MM.1S (cell line): ENCODE measurements at regions not wholly inside any gene's neighbourhood (a gene's known extent, or its start where the extent isn't known, plus 50 kb on each side); places are given as distances from the start of the nearest gene placed in this dataset.

Experiments
- DNase-seq: peaks from one replicate; pipeline ENCODE4 v3.0.0-alpha.2; 2015
- H2AFZ ChIP-seq: fragments of 300-600 bp; sonication (generic); 2 replicates; pipeline ENCODE4 v1.6.0; 2016; ENCODE audit warnings: antibody characterized with exemption, low read length
- H3F3A ChIP-seq: fragments of 300-600 bp; sonication (generic); 2 replicates; pipeline ENCODE4 v1.6.1; 2016; ENCODE audit warnings: mild to moderate bottlenecking, antibody characterized with exemption, low read length, moderate library complexity, mixed read lengths; ENCODE audit not compliant: insufficient read depth
- H3K27ac ChIP-seq: fragments of 300-600 bp; sonication (generic); 2 replicates; pipeline ENCODE4 v1.5.1; 2016; ENCODE audit warnings: mild to moderate bottlenecking, low read length
- H3K27me3 ChIP-seq: fragments of 300-600 bp; sonication (generic); replicated peaks from 2 replicates; pipeline ENCODE4 v1.6.0; 2016; ENCODE audit warnings: low read length; ENCODE audit not compliant: insufficient read depth
- H3K36me3 ChIP-seq: fragments of 300-600 bp; sonication (generic); replicated peaks from 2 replicates; pipeline ENCODE4 v1.6.1; 2016; ENCODE audit warnings: mild to moderate bottlenecking, low read length, mixed read lengths; ENCODE audit not compliant: insufficient read depth
- H3K4me1 ChIP-seq: fragments of 300-600 bp; sonication (generic); 2 replicates; pipeline ENCODE4 v1.6.1; 2016; ENCODE audit warnings: low read length, mixed read lengths
- H3K4me2 ChIP-seq: fragments of 300-600 bp; sonication (generic); 2 replicates; pipeline ENCODE4 v1.6.0; 2016; ENCODE audit warnings: low read depth, low read length
- H3K4me3 ChIP-seq: fragments of 300-600 bp; sonication (generic); 2 replicates; pipeline ENCODE4 v1.5.1; 2016; ENCODE audit warnings: low read length, mixed read lengths
- H3K79me2 ChIP-seq: fragments of 300-600 bp; sonication (generic); 2 replicates; pipeline ENCODE4 v1.6.1; 2016; ENCODE audit warnings: mixed run types, low read length, mixed read lengths
- H3K9ac ChIP-seq: fragments of 300-600 bp; sonication (generic); 2 replicates; pipeline ENCODE4 v1.6.1; 2016; ENCODE audit warnings: low read length, mixed read lengths
- H3K9me2 ChIP-seq: fragments of 300-600 bp; sonication (generic); replicated peaks from 2 replicates; pipeline ENCODE4 v1.6.1; 2016; ENCODE audit warnings: mild to moderate bottlenecking, low read length, mixed read lengths; ENCODE audit not compliant: insufficient read depth
- H3K9me3 ChIP-seq: fragments of 300-600 bp; sonication (generic); replicated peaks from 2 replicates; pipeline ENCODE4 v1.6.1; 2016; ENCODE audit warnings: mild to moderate bottlenecking, low read length, mixed read lengths; ENCODE audit not compliant: insufficient read depth
- H4K20me1 ChIP-seq: fragments of 300-600 bp; sonication (generic); 2 replicates; pipeline ENCODE4 v1.6.1; 2016; ENCODE audit warnings: mild to moderate bottlenecking, low read length, moderate library complexity, mixed read lengths; ENCODE audit not compliant: insufficient read depth
- EZH2 ChIP-seq: fragments of 300-600 bp; sonication (generic); optimal IDR thresholded peaks from 2 replicates; pipeline ENCODE3; 2017; ENCODE audit warnings: low read depth, mild to moderate bottlenecking, antibody characterized with exemption, low read length, mixed read lengths
- EZH2phosphoT487 ChIP-seq: fragments of 300-600 bp; sonication (generic); IDR thresholded peaks from 2 replicates; pipeline ENCODE4 v1.6.1; 2018; ENCODE audit warnings: antibody characterized with exemption, low read length
- TF ChIP-seq, protein P1 (sequence below): fragments of 300-600 bp; sonication (generic); IDR thresholded peaks from 2 replicates; pipeline ENCODE4 v1.5.1; 2016; ENCODE audit warnings: antibody characterized with exemption, low read length, mixed read lengths

DNA sequence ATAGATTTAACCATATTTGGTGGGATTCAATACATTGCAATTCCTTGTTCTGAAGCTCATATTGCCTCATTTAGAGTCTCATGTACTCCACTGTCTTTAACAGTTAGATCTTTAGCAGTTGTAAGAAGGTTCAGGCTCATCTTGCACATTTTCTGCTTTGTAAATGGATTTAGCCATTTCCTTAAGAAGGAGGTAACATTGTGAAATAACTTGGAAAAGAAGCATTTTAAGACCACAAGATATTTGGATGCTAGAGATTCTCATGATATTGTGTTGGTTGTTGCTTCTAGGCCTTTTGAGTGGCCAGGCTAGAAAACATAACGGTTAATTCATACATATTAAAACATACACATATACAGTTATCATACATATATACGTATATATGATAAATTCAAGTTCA is 445.8 kb upstream of the NXPH2 start:
- Histone ChIP-seq H3K9ac (no peak overlapping the region), H3K4me2 (no peak overlapping the region), H4K20me1 (no peaks in the 10 kb centered on the region), H3K9me3 (no peaks in the 10 kb centered on the region), H3K4me1 (no peaks in the 10 kb centered on the region), H3K9me2 (no peaks in the 10 kb centered on the region), H3K4me3 (no peak overlapping the region), H3K27ac (no peak overlapping the region), H3K27me3 (no peaks in the 10 kb centered on the region), H3K79me2 (no peaks in the 10 kb centered on the region), H3F3A (no peaks in the 10 kb centered on the region), H2AFZ (no peak overlapping the region), H3K36me3 (no peaks in the 10 kb centered on the region)
- no peak for DNase-seq
- TF ChIP-seq EZH2: no peak
- no peak for TF ChIP-seq EZH2phosphoT487
- TF ChIP-seq, protein P1, sequence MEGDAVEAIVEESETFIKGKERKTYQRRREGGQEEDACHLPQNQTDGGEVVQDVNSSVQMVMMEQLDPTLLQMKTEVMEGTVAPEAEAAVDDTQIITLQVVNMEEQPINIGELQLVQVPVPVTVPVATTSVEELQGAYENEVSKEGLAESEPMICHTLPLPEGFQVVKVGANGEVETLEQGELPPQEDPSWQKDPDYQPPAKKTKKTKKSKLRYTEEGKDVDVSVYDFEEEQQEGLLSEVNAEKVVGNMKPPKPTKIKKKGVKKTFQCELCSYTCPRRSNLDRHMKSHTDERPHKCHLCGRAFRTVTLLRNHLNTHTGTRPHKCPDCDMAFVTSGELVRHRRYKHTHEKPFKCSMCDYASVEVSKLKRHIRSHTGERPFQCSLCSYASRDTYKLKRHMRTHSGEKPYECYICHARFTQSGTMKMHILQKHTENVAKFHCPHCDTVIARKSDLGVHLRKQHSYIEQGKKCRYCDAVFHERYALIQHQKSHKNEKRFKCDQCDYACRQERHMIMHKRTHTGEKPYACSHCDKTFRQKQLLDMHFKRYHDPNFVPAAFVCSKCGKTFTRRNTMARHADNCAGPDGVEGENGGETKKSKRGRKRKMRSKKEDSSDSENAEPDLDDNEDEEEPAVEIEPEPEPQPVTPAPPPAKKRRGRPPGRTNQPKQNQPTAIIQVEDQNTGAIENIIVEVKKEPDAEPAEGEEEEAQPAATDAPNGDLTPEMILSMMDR: no peak

DNA sequence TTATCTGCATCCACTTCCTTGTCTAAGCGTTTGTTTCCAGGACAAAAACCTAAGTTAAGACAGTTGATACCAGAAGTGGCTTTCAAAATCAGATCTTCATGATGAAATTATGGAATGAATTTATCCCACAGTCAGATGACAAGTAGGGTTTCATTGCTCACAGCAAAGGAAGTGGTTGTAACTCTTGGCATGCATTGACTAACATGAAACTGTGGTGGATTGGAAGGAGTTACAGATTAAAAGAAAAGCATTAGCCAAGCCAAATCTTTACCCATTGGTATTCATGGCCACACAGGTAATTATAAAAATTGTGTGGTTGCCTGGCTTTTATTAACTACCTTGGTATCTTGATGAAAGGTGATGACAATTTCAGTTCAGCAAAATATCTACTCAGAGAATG is 438.0 kb upstream of the NXPH2 start:
- Histone ChIP-seq H3K36me3 (no peaks in the 10 kb centered on the region), H3K9me3 (no peaks in the 10 kb centered on the region), H3K27ac (no peak overlapping the region), H3F3A (no peaks in the 10 kb centered on the region), H3K4me1 (no peaks in the 10 kb centered on the region), H3K9me2 (no peaks in the 10 kb centered on the region), H2AFZ (no peak overlapping the region), H3K4me2 (no peak overlapping the region), H3K9ac (no peak overlapping the region), H3K79me2 (no peaks in the 10 kb centered on the region), H3K27me3 (no peaks in the 10 kb centered on the region), H3K4me3 (no peak overlapping the region), H4K20me1 (no peaks in the 10 kb centered on the region)
- no peak for DNase-seq
- TF ChIP-seq EZH2phosphoT487 (no peak), EZH2 (no peak)
- TF ChIP-seq, protein P1: no peak

DNA sequence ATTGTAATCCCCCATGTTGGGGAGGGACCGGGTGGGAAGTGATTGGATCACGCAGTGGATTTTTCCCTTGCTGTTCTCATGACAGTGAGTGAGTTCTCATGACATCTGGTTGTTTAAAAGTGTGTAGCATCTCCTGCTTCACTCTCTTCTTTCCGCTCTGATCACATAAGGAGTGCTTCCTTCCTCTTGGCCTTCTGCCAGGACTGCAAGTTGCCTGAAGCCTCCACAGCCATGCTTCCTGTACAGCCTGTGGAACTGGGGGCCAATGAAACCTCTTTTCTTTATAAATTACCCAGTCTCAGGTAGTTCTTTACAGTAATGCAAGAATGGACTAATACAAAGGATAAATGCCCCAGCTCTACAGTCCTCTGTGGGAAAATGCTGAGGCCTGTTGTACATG is 437.5 kb upstream of the NXPH2 start:
- DNase-seq: no peak
- H3K27ac ChIP-seq: no peak overlapping the region
- H2AFZ ChIP-seq: no peak overlapping the region
- no peaks in the 10 kb centered on the region for H4K20me1 ChIP-seq
- no peaks in the 10 kb centered on the region for H3F3A ChIP-seq
- H3K79me2 ChIP-seq: no peaks in the 10 kb centered on the region
- H3K9ac ChIP-seq: no peak overlapping the region
- H3K4me1 ChIP-seq: no peaks in the 10 kb centered on the region
- H3K36me3 ChIP-seq: no peaks in the 10 kb centered on the region
- no peak overlapping the region for H3K4me3 ChIP-seq
- TF ChIP-seq EZH2phosphoT487 (no peak), EZH2 (no peak)
- TF ChIP-seq, protein P1: no peak
- no peaks in the 10 kb centered on the region for H3K27me3 ChIP-seq
- H3K4me2 ChIP-seq: no peak overlapping the region
- no peaks in the 10 kb centered on the region for H3K9me3 ChIP-seq
- H3K9me2 ChIP-seq: no peaks in the 10 kb centered on the region
